ENCODE measurements at regions not wholly inside any gene's neighbourhood (a gene's known extent, or its start where the extent isn't known, plus 50 kb on each side); places are given as distances from the start of the nearest gene placed in this dataset.

- H3K27me3 ChIP-seq (replicated peaks in 1 of 4; ENCODE audit: control insufficient read depth in 3 of 4, extremely low read depth in 1 of 4, insufficient read depth in 3 of 4, low read length in 3 of 4) = no peaks in the 10 kb centered on the region
- no peak overlapping the region for H3K14ac ChIP-seq (ENCODE audit: insufficient read length)
- H3K4ac ChIP-seq (replicated peaks; ENCODE audit: insufficient read length, low read depth, low read length) = no peak overlapping the region
- CTCF ChIA-PET (ENCODE audit: partially characterized antibody) = interaction anchor here (1.7 kb wide), 1 partner anchor 17 kb away, joined by 4 read pairs; no protein-coding TSS in a partner anchor
- WGBS, 2 experiments (ENCODE audit: extremely low coverage in 1 of 2, insufficient coverage in 1 of 2, insufficient read length in 1 of 2, insufficient replicate concordance in 2 of 2, low coverage in 1 of 2, low lambda C conversion rate in 2 of 2, missing lambda C conversion rate in 1 of 2) = 88% methylated on average over 1 of the region's 1 CpG; no CpG with 5 or more reads in 1 of the 2 experiments
- H4K5ac ChIP-seq (ENCODE audit: insufficient read length, low read depth, low read length) = no peak overlapping the region
- DNase-seq (ENCODE audit: low read depth in 1 of 2, low spot score in 2 of 2) (no peak), FAIRE-seq (no peak)
- H2BK20ac ChIP-seq (ENCODE audit: low read length) = no peak overlapping the region
- no peaks in the 10 kb centered on the region for H3K23me2 ChIP-seq (ENCODE audit: low read depth, low read length)
- no peak overlapping the region for H3K27ac ChIP-seq (ENCODE audit: low read depth, low read length)
- no peak overlapping the region for H2BK5ac ChIP-seq (ENCODE audit: low read depth, low read length)
- no peak overlapping the region for H3K4me2 ChIP-seq (ENCODE audit: insufficient read depth in 1 of 2, low read depth in 2 of 2, low read length in 2 of 2)
- no peak overlapping the region for H3K18ac ChIP-seq (ENCODE audit: extremely low read depth, low read length)
- no peaks in the 10 kb centered on the region for H4K20me1 ChIP-seq (replicated peaks in 1 of 2; ENCODE audit: control insufficient read depth in 1 of 2, insufficient read depth in 2 of 2, low read length in 2 of 2)
- no peaks in the 10 kb centered on the region for H3K9me3 ChIP-seq (ENCODE audit: insufficient read depth in 2 of 2, low read depth in 1 of 2, low read length in 1 of 2)
- no peak overlapping the region for H3K56ac ChIP-seq (replicated peaks; ENCODE audit: insufficient read length, low read depth, low read length)
- H4K91ac ChIP-seq (replicated peaks; ENCODE audit: insufficient read length, low read length) = no peak overlapping the region
- H3K36me3 ChIP-seq (ENCODE audit: control insufficient read depth in 2 of 4, insufficient read depth in 4 of 4, low read length in 3 of 4) = no peaks in the 10 kb centered on the region
- no peak for TF ChIP-seq EGR1 (IDR thresholded peaks at IDR 0.05; ENCODE audit: borderline replicate concordance, low read depth, low read length)
- TF ChIP-seq PHF8 (conservative IDR thresholded peaks at IDR 0.05; ENCODE audit: low read depth, low read length) = no peak
- TF ChIP-seq CBX8 (IDR thresholded peaks at IDR 0.05; ENCODE audit: borderline replicate concordance, low read depth, low read length) = no peak
- TF ChIP-seq CHD1 (IDR thresholded peaks at IDR 0.05; ENCODE audit: low read depth, low read length) = no peak
- TF ChIP-seq YY1 (IDR thresholded peaks at IDR 0.05; ENCODE audit: low read depth, low read length) = no peak
- H2BK120ac ChIP-seq (replicated peaks; ENCODE audit: low read depth, low read length) = no peak overlapping the region
- H3K4me3 ChIP-seq (ENCODE audit: extremely low read depth in 1 of 4, insufficient read depth in 2 of 4, low read depth in 3 of 4, low read length in 4 of 4) = no peak overlapping the region
- H2BK12ac ChIP-seq (ENCODE audit: low read depth, low read length) = no peak overlapping the region
- H2AK5ac ChIP-seq (ENCODE audit: low read depth, low read length) = no peak overlapping the region
- H3K9ac ChIP-seq (replicated peaks in 1 of 4; ENCODE audit: extremely low read depth in 1 of 4, low read depth in 3 of 4, low read length in 3 of 4) = no peak overlapping the region
- POLR2A ChIA-PET (ENCODE audit: partially characterized antibody) = no interaction called here
- H3K4me1 ChIP-seq (replicated peaks in 1 of 4; ENCODE audit: control insufficient read depth in 3 of 4, insufficient read depth in 4 of 4, low read length in 3 of 4) = no peaks in the 10 kb centered on the region
- no peak overlapping the region for H4K8ac ChIP-seq (ENCODE audit: extremely low read depth, insufficient read depth, low read length)
- H3K79me2 ChIP-seq (ENCODE audit: control insufficient read depth in 1 of 2, insufficient read depth in 2 of 2, low read length in 2 of 2) = no peaks in the 10 kb centered on the region
- no peak overlapping the region for H2AFZ ChIP-seq (ENCODE audit: low read length)
- H3K23ac ChIP-seq (ENCODE audit: insufficient read length) = no peak overlapping the region
- H3K79me1 ChIP-seq (ENCODE audit: low read depth, low read length) = no peaks in the 10 kb centered on the region
- H2BK15ac ChIP-seq (ENCODE audit: low read length) = no peak overlapping the region
These were observed 483.2 kb upstream of the C9orf72 start for GRCh38 chr9:28056466-28056865.
